Natural killer cell (primary cell): ENCODE measurements at regions not wholly inside any gene's neighbourhood (a gene's known extent, or its start where the extent isn't known, plus 50 kb on each side); places are given as distances from the start of the nearest gene placed in this dataset.

ENCODE experiments used
- ATAC-seq, 3 donors: fragments of 150-1000 bp in 2 of 3; fragments of 200-7000 bp in 1 of 3; cut with Tn5 transposase; 1 replicate in 1 of 3; 2 replicates in 2 of 3; pipeline ENCODE4 v1.10.0; 2021; ENCODE audit warnings: mild to moderate bottlenecking in 2 of 3, moderate library complexity in 2 of 3
- DNase-seq, 2 donors: peaks; one replicate each; pipeline versions ENCODE4 v3.0.0 to v3.0.0-alpha.2; 2013 to 2021; ENCODE audit warnings: mixed read lengths in 1 of 2
- H3K27ac ChIP-seq: one replicate; pipeline ENCODE4 v1.5.1; 2013; ENCODE audit warnings: mild to moderate bottlenecking, low read length
- H3K27me3 ChIP-seq: one replicate; pipeline ENCODE4 v1.6.1; 2013; ENCODE audit warnings: low read length; ENCODE audit not compliant: control insufficient read depth, insufficient read depth
- H3K36me3 ChIP-seq: one replicate; pipeline ENCODE4 v1.6.1; 2013; ENCODE audit warnings: low read length; ENCODE audit not compliant: control insufficient read depth, insufficient read depth
- H3K4me1 ChIP-seq: one replicate; pipeline ENCODE4 v1.6.1; 2013; ENCODE audit warnings: low read length; ENCODE audit not compliant: control insufficient read depth, insufficient read depth
- H3K4me3 ChIP-seq: one replicate; pipeline ENCODE4 v1.5.1; 2013; ENCODE audit warnings: low read length
- H3K9me3 ChIP-seq: one replicate; pipeline ENCODE4 v1.6.1; 2013; ENCODE audit warnings: low read length; ENCODE audit not compliant: control insufficient read depth, insufficient read depth
- H3K27ac Mint-ChIP-seq, 2 donors: one replicate each; pipeline ENCODE4 v1.8.0; 2022; ENCODE audit warnings: mild to moderate bottlenecking in 2 of 2, mixed read lengths in 2 of 2, moderate library complexity in 1 of 2
- H3K27me3 Mint-ChIP-seq, 2 donors: one replicate each; pipeline ENCODE4 v1.8.0; 2022; ENCODE audit warnings: low read depth in 2 of 2, mixed read lengths in 2 of 2
- H3K36me3 Mint-ChIP-seq: one replicate; pipeline ENCODE4 v1.8.0; 2022; ENCODE audit warnings: mixed read lengths
- H3K4me1 Mint-ChIP-seq, 2 donors: one replicate each; pipeline ENCODE4 v1.8.0; 2022; ENCODE audit warnings: mixed read lengths in 2 of 2
- H3K4me3 Mint-ChIP-seq: one replicate; pipeline ENCODE4 v1.8.0; 2022; ENCODE audit warnings: mild to moderate bottlenecking, moderate library complexity, mixed read lengths
- H3K9me3 Mint-ChIP-seq, 2 donors: one replicate each; pipeline ENCODE4 v1.8.0; 2022; ENCODE audit warnings: mixed read lengths in 2 of 2
- CTCF ChIP-seq: fragments of 200-600 bp; IDR thresholded peaks from one replicate; pipeline ENCODE4 v1.8.0; 2022; ENCODE audit warnings: antibody characterized with exemption
- WGBS: methylation state at CpG from one replicate; pipeline ENCODE4 v1.1.7; 2013; ENCODE audit warnings: missing lambda C conversion rate; ENCODE audit not compliant: insufficient coverage; 5-methylcytosine and 5-hydroxymethylcytosine counted together
- intact Hi-C: fragments of 100-400 bp; cut with micrococcal nuclease; formaldehyde crosslinking; loops from one replicate; pipeline ENCODE4 v1.14.2; 2022

GRCh38 chr18:3383381-3383915 lies 66.5 kb upstream of the TGIF1 start:
- no peaks in the 10 kb centered on the region for H3K9me3 Mint-ChIP-seq
- H3K27me3 Mint-ChIP-seq = peaks cover 4 to 16% of the 10 kb centered on the region in 2 donors
- Histone ChIP-seq H3K27ac (no peak overlapping the region), H3K9me3 (no peaks in the 10 kb centered on the region), H3K4me1 (no peaks in the 10 kb centered on the region), H3K36me3 (no peaks in the 10 kb centered on the region), H3K4me3 (no peak overlapping the region), H3K27me3 (peaks cover 3% of the 10 kb centered on the region)
- DNase-seq (no peak), ATAC-seq (no peak)
- H3K36me3 Mint-ChIP-seq = no peaks in the 10 kb centered on the region
- intact Hi-C loops = no loop called here
- no peak for TF ChIP-seq CTCF
- WGBS = 88% methylated on average over 5 of the region's 5 CpGs
- no peaks in the 10 kb centered on the region for H3K4me1 Mint-ChIP-seq
- no peak overlapping the region for H3K4me3 Mint-ChIP-seq
- H3K27ac Mint-ChIP-seq = no peak overlapping the region

- Histone ChIP-seq H3K27me3 (peaks cover 3% of the 10 kb centered on the region), H3K4me3 (no peak overlapping the region), H3K4me1 (no peaks in the 10 kb centered on the region), H3K27ac (no peak overlapping the region), H3K9me3 (peaks cover under 1% of the 10 kb centered on the region), H3K36me3 (no peaks in the 10 kb centered on the region)
- intact Hi-C loops = no loop called here
- no peak for TF ChIP-seq CTCF
- ATAC-seq (no peak), DNase-seq (no peak)
- H3K9me3 Mint-ChIP-seq = no peaks in the 10 kb centered on the region
- H3K4me3 Mint-ChIP-seq = no peak overlapping the region
- peaks cover 4 to 16% of the 10 kb centered on the region in 2 donors for H3K27me3 Mint-ChIP-seq
- H3K4me1 Mint-ChIP-seq = no peaks in the 10 kb centered on the region
- no peaks in the 10 kb centered on the region for H3K36me3 Mint-ChIP-seq
- whole genome bisulfite sequencing = 80% methylated on average over 11 of the region's 11 CpGs
- H3K27ac Mint-ChIP-seq = no peak overlapping the region
Measured at GRCh38 chr18:3384664-3385563, 65.1 kb upstream of the TGIF1 start.

GRCh38 chr18:3388323-3388722 lies 61.6 kb upstream of the TGIF1 start:
- ATAC-seq (no peak), DNase-seq (no peak)
- intact Hi-C loops = no loop called here
- Histone ChIP-seq H3K27ac (no peak overlapping the region), H3K4me3 (no peak overlapping the region), H3K9me3 (peaks cover 3% of the 10 kb centered on the region), H3K36me3 (no peaks in the 10 kb centered on the region), H3K27me3 (peaks cover 1% of the 10 kb centered on the region), H3K4me1 (no peaks in the 10 kb centered on the region)
- no peak overlapping the region for H3K27ac Mint-ChIP-seq
- H3K4me1 Mint-ChIP-seq = no peaks in the 10 kb centered on the region
- no CpG with 5 or more reads among the region's 1 CpG for WGBS
- no peaks in the 10 kb centered on the region for H3K36me3 Mint-ChIP-seq
- no peak overlapping the region for H3K4me3 Mint-ChIP-seq
- TF ChIP-seq CTCF = no peak
- peaks cover 6 to 13% of the 10 kb centered on the region in 2 donors for H3K27me3 Mint-ChIP-seq
- H3K9me3 Mint-ChIP-seq = peaks cover 0 to 3% of the 10 kb centered on the region in 2 donors
